H9 (cell line): ENCODE measurements at regions not wholly inside any gene's neighbourhood (a gene's known extent, or its start where the extent isn't known, plus 50 kb on each side); places are given as distances from the start of the nearest gene placed in this dataset.

Experiments
- DNase-seq: peaks from one replicate; pipeline ENCODE4 v3.0.0-alpha.2; 2017
- H2AFZ ChIP-seq: one replicate; pipeline ENCODE4 v1.6.1; 2013; ENCODE audit warnings: mild to moderate bottlenecking, low read length, control low read depth, moderate library complexity
- H2AK5ac ChIP-seq: 2 replicates; pipeline ENCODE4 v1.6.1; 2013; ENCODE audit warnings: low read length, control low read depth, mixed read lengths; ENCODE audit not compliant: insufficient read length
- H2BK120ac ChIP-seq: one replicate; pipeline ENCODE4 v1.6.1; 2013; ENCODE audit warnings: low read depth, mild to moderate bottlenecking, low read length, control low read depth, inconsistent platforms; ENCODE audit not compliant: poor library complexity, severe bottlenecking
- H2BK12ac ChIP-seq: 2 replicates; pipeline ENCODE4 v1.6.1; 2013; ENCODE audit warnings: low read length, control low read depth, mixed read lengths, low read depth; ENCODE audit not compliant: insufficient read length
- H2BK15ac ChIP-seq: 2 replicates; pipeline ENCODE4 v1.6.1; 2013; ENCODE audit warnings: low read depth, low read length, control low read depth
- H2BK20ac ChIP-seq: one replicate; pipeline ENCODE4 v1.6.1; 2013; ENCODE audit warnings: low read depth, mild to moderate bottlenecking, low read length, control low read depth, inconsistent platforms; ENCODE audit not compliant: poor library complexity, severe bottlenecking
- H2BK5ac ChIP-seq: 2 replicates; pipeline ENCODE4 v1.6.1; 2013; ENCODE audit warnings: low read length, control low read depth, mixed read lengths; ENCODE audit not compliant: insufficient read length
- H3K14ac ChIP-seq: 2 replicates; pipeline ENCODE4 v1.6.1; 2013; ENCODE audit warnings: low read length, control low read depth; ENCODE audit not compliant: insufficient read depth
- H3K18ac ChIP-seq: 2 replicates; pipeline ENCODE4 v1.6.1; 2013; ENCODE audit warnings: low read depth, mild to moderate bottlenecking, mixed read lengths, low read length, control low read depth; ENCODE audit not compliant: insufficient read length
- H3K23ac ChIP-seq: 2 replicates; pipeline ENCODE4 v1.6.1; 2013; ENCODE audit warnings: low read length, control low read depth, mixed read lengths, low read depth; ENCODE audit not compliant: insufficient read length
- H3K23me2 ChIP-seq: 2 replicates; pipeline ENCODE4 v1.6.1; 2013; ENCODE audit warnings: low read depth, mild to moderate bottlenecking, mixed read lengths, low read length, control low read depth; ENCODE audit not compliant: insufficient read length, poor library complexity, severe bottlenecking
- H3K27ac ChIP-seq: 2 replicates; pipeline ENCODE4 v1.5.1; 2013; ENCODE audit warnings: low read length, control low read depth, mixed read lengths, low read depth; ENCODE audit not compliant: insufficient read length
- H3K27me3 ChIP-seq: 2 replicates; pipeline ENCODE4 v1.6.1; 2013; ENCODE audit warnings: low read length, control low read depth, inconsistent platforms; ENCODE audit not compliant: insufficient read depth
- H3K4ac ChIP-seq: 2 replicates; pipeline ENCODE4 v1.6.1; 2013; ENCODE audit warnings: low read depth, mild to moderate bottlenecking, control low read depth, inconsistent platforms, low read length, moderate library complexity
- H3K4me1 ChIP-seq: 2 replicates; pipeline ENCODE4 v1.6.1; 2013; ENCODE audit warnings: low read length, control low read depth, inconsistent platforms; ENCODE audit not compliant: insufficient read depth
- H3K4me2 ChIP-seq: 2 replicates; pipeline ENCODE4 v1.6.1; 2013; ENCODE audit warnings: low read length, control low read depth, mixed read lengths; ENCODE audit not compliant: insufficient read length, insufficient read depth
- H3K56ac ChIP-seq: 2 replicates; pipeline ENCODE4 v1.6.1; 2013; ENCODE audit warnings: low read depth, mild to moderate bottlenecking, mixed read lengths, low read length, control low read depth; ENCODE audit not compliant: insufficient read length
- H3K79me1 ChIP-seq: 2 replicates; pipeline ENCODE4 v1.6.1; 2013; ENCODE audit warnings: low read depth, mild to moderate bottlenecking, moderate library complexity, low read length, control low read depth, inconsistent platforms; ENCODE audit not compliant: insufficient read depth, poor library complexity, severe bottlenecking
- H3K79me2 ChIP-seq: 2 replicates; pipeline ENCODE4 v1.6.1; 2013; ENCODE audit warnings: low read length, control low read depth, inconsistent platforms; ENCODE audit not compliant: insufficient read depth
- H3K9ac ChIP-seq: 2 replicates; pipeline ENCODE4 v1.6.1; 2013; ENCODE audit warnings: low read length, control low read depth, mixed read lengths; ENCODE audit not compliant: insufficient read length; ENCODE audit errors: extremely low read depth
- H3K9me3 ChIP-seq: one replicate; pipeline ENCODE4 v1.6.1; 2013; ENCODE audit warnings: low read depth, low read length, inconsistent platforms; ENCODE audit not compliant: control insufficient read depth
- H3T11ph ChIP-seq: one replicate; pipeline ENCODE4 v1.6.1; 2013; ENCODE audit warnings: mild to moderate bottlenecking, low read length, control low read depth, inconsistent platforms
- H4K20me1 ChIP-seq: one replicate; pipeline ENCODE4 v1.6.1; 2013; ENCODE audit not compliant: control insufficient read depth, insufficient read length, insufficient read depth
- H4K5ac ChIP-seq: 2 replicates; pipeline ENCODE4 v1.6.1; 2013; ENCODE audit warnings: low read depth, mild to moderate bottlenecking, mixed read lengths, low read length, control low read depth; ENCODE audit not compliant: insufficient read length
- H4K8ac ChIP-seq: replicated peaks from 2 replicates; pipeline ENCODE4 v1.6.1; 2013; ENCODE audit warnings: low read length, control low read depth, mixed read lengths, low read depth; ENCODE audit not compliant: insufficient read length
- H4K91ac ChIP-seq: 2 replicates; pipeline ENCODE4 v1.6.1; 2013; ENCODE audit warnings: low read depth, mild to moderate bottlenecking, moderate library complexity, mixed read lengths, low read length, control low read depth; ENCODE audit not compliant: insufficient read length
- H3K27ac Mint-ChIP-seq, 3 experiments: 2 replicates in 2 of 3; 3 replicates in 1 of 3; pipeline ENCODE4 v1.8.0; 2020 to 2021; ENCODE audit warnings: mixed read lengths in 3 of 3, mild to moderate bottlenecking in 1 of 3, moderate library complexity in 1 of 3
- H3K27me3 Mint-ChIP-seq: 2 replicates; pipeline ENCODE4 v1.8.0; 2021; ENCODE audit warnings: low read depth, mild to moderate bottlenecking, moderate library complexity, mixed read lengths
- H3K36me3 Mint-ChIP-seq, 3 experiments: 2 replicates in 2 of 3; 3 replicates in 1 of 3; pipeline ENCODE4 v1.8.0; 2020 to 2021; ENCODE audit warnings: low read depth in 3 of 3, mixed read lengths in 3 of 3; ENCODE audit not compliant: insufficient read depth in 1 of 3
- H3K4me1 Mint-ChIP-seq, 2 experiments: 2 replicates each; pipeline ENCODE4 v1.8.0; 2020; ENCODE audit warnings: mixed read lengths in 2 of 2
- H3K4me3 Mint-ChIP-seq, 2 experiments: 2 replicates in 1 of 2; 3 replicates in 1 of 2; pipeline ENCODE4 v1.8.0; 2020 to 2021; ENCODE audit warnings: mild to moderate bottlenecking in 2 of 2, mixed read lengths in 2 of 2, moderate library complexity in 1 of 2
- H3K9me3 Mint-ChIP-seq, 2 experiments: 2 replicates in 1 of 2; 3 replicates in 1 of 2; pipeline ENCODE4 v1.8.0; 2020; ENCODE audit warnings: mild to moderate bottlenecking in 2 of 2, mixed read lengths in 2 of 2, moderate library complexity in 1 of 2
- CTCF ChIP-seq: fragments of 200-600 bp; sonication (generic); conservative IDR thresholded peaks from 3 replicates; pipeline ENCODE4 v1.8.0; 2021; ENCODE audit warnings: antibody characterized with exemption, mild to moderate bottlenecking

GRCh38 chr14:66225337-66225736 lies 260.8 kb upstream of the CCDC196 start:
- Histone ChIP-seq H4K91ac (no peak overlapping the region), H3K9ac (no peak overlapping the region), H2BK5ac (no peak overlapping the region), H4K20me1 (no peaks in the 10 kb centered on the region), H3K4ac (no peak overlapping the region), H3K4me1 (no peaks in the 10 kb centered on the region), H4K5ac (no peak overlapping the region), H3K23ac (no peak overlapping the region), H2BK12ac (no peak overlapping the region), H2AK5ac (no peak overlapping the region), H3K27ac (no peak overlapping the region), H3K23me2 (no peaks in the 10 kb centered on the region), H3K56ac (no peak overlapping the region), H2BK120ac (no peak overlapping the region), H3T11ph (no peak overlapping the region), H3K9me3 (no peaks in the 10 kb centered on the region), H2BK20ac (no peak overlapping the region), H3K14ac (no peak overlapping the region), H3K79me1 (no peaks in the 10 kb centered on the region), H2BK15ac (no peak overlapping the region), H3K18ac (no peak overlapping the region), H3K27me3 (no peaks in the 10 kb centered on the region), H3K4me2 (no peak overlapping the region), H2AFZ (no peak overlapping the region), H3K79me2 (no peaks in the 10 kb centered on the region), H4K8ac (no peak overlapping the region)
- peaks cover 8 to 22% of the 10 kb centered on the region in 2 experiments; a peak in 4 of 5 replicates for H3K9me3 Mint-ChIP-seq
- peaks cover 4% of the 10 kb centered on the region for H3K27me3 Mint-ChIP-seq
- no peak overlapping the region for H3K4me3 Mint-ChIP-seq
- no peak for TF ChIP-seq CTCF
- H3K27ac Mint-ChIP-seq: no peak overlapping the region; a peak in 1 of 7 replicates
- DNase-seq: no peak
- peaks cover 2 to 7% (median 6%) of the 10 kb centered on the region in 3 experiments; a peak in 4 of 7 replicates for H3K36me3 Mint-ChIP-seq
- H3K4me1 Mint-ChIP-seq: peaks cover 5 to 6% of the 10 kb centered on the region in 2 experiments
